IMR-90 (cell line): ENCODE measurements at regions not wholly inside any gene's neighbourhood (a gene's known extent, or its start where the extent isn't known, plus 50 kb on each side); places are given as distances from the start of the nearest gene placed in this dataset.

Experiments
- ATAC-seq: fragments of 200-7000 bp; cut with Tn5 transposase; 2 replicates; pipeline ENCODE4 v1.9.1; 2020; ENCODE audit warnings: low read depth, mild to moderate bottlenecking, moderate library complexity
- BruUV-seq: library from RNA; stranded (reverse); fragments of 400-500 nt; replicated peaks from 2 replicates; lab custom pipeline; 2021; lab: Mats Ljungman, UMichigan
- CTCF ChIA-PET: fragments of 300-600 bp; formaldehyde crosslinking; extraction: SDS; loops from one replicate; lab custom pipeline; 2021; ENCODE audit warnings: antibody characterized with exemption; lab: Yijun Ruan, JAX
- POLR2A ChIA-PET: fragments of 300-600 bp; sonication (Branson Sonifier 250); formaldehyde crosslinking; loops from one replicate; lab custom pipeline; 2022; ENCODE audit warnings: antibody characterized with exemption; ENCODE audit not compliant: unreplicated experiment; lab: Charles Lee
- DNase-seq: peaks from one replicate; pipeline ENCODE4 v3.0.0; 2013
- H2AFZ ChIP-seq: replicated peaks from 2 replicates; pipeline ENCODE3; 2013; ENCODE audit warnings: low read length, mild to moderate bottlenecking; ENCODE audit not compliant: poor library complexity
- H2AK5ac ChIP-seq: 2 replicates; pipeline ENCODE4 v1.6.1; 2013; ENCODE audit warnings: low read depth, low read length, inconsistent platforms
- H2AK9ac ChIP-seq: replicated peaks from 2 replicates; pipeline ENCODE3; 2013; ENCODE audit warnings: mild to moderate bottlenecking, low read depth, low read length, moderate library complexity; ENCODE audit not compliant: poor library complexity
- H2BK120ac ChIP-seq: 2 replicates; pipeline ENCODE4 v1.6.1; 2013; ENCODE audit warnings: low read depth, low read length, inconsistent platforms
- H2BK15ac ChIP-seq: 3 replicates; pipeline ENCODE4 v1.6.1; 2013; ENCODE audit warnings: low read depth, low read length, inconsistent platforms
- H2BK20ac ChIP-seq: 2 replicates; pipeline ENCODE4 v1.6.1; 2013; ENCODE audit warnings: low read depth, mild to moderate bottlenecking, inconsistent platforms, low read length, moderate library complexity
- H2BK5ac ChIP-seq: 2 replicates; pipeline ENCODE4 v1.6.1; 2013; ENCODE audit warnings: mild to moderate bottlenecking, low read depth, low read length, inconsistent platforms; ENCODE audit not compliant: poor library complexity, severe bottlenecking
- H3K14ac ChIP-seq: replicated peaks from 2 replicates; pipeline ENCODE4 v1.6.1; 2013; ENCODE audit warnings: low read depth, low read length, inconsistent platforms
- H3K18ac ChIP-seq: 2 replicates; pipeline ENCODE4 v1.6.1; 2013; ENCODE audit warnings: low read depth, low read length, control low read depth
- H3K23ac ChIP-seq: 2 replicates; pipeline ENCODE4 v1.6.1; 2013; ENCODE audit warnings: low read depth, low read length, inconsistent platforms
- H3K27ac ChIP-seq: 2 replicates; pipeline ENCODE4 v1.5.1; 2013; ENCODE audit warnings: mild to moderate bottlenecking, control low read depth, low read length; ENCODE audit not compliant: insufficient read depth
- H3K27me3 ChIP-seq: 2 replicates; pipeline ENCODE4 v1.6.1; 2013; ENCODE audit warnings: low read length; ENCODE audit not compliant: control insufficient read depth, insufficient read depth
- H3K36me3 ChIP-seq: 2 replicates; pipeline ENCODE4 v1.6.1; 2013; ENCODE audit warnings: low read length, mixed read lengths; ENCODE audit not compliant: control insufficient read depth, insufficient read depth
- H3K4ac ChIP-seq: 2 replicates; pipeline ENCODE4 v1.6.1; 2013; ENCODE audit warnings: low read depth, low read length, inconsistent platforms
- H3K4me1 ChIP-seq: 2 replicates; pipeline ENCODE4 v1.6.1; 2013; ENCODE audit warnings: low read length, mixed read lengths; ENCODE audit not compliant: control insufficient read depth, insufficient read depth
- H3K4me2 ChIP-seq: 2 replicates; pipeline ENCODE4 v1.6.1; 2013; ENCODE audit warnings: low read depth, mild to moderate bottlenecking, control low read depth, low read length, moderate library complexity
- H3K4me3 ChIP-seq: 2 replicates; pipeline ENCODE4 v1.5.1; 2013; ENCODE audit warnings: low read depth, mild to moderate bottlenecking, control low read depth, low read length, moderate library complexity; ENCODE audit not compliant: insufficient read depth
- H3K56ac ChIP-seq: 2 replicates; pipeline ENCODE4 v1.6.1; 2013; ENCODE audit warnings: low read length, inconsistent platforms; ENCODE audit not compliant: insufficient read depth; ENCODE audit errors: extremely low read depth
- H3K79me1 ChIP-seq, 2 experiments: 2 replicates each; pipeline ENCODE4 v1.6.1; 2013; ENCODE audit warnings: low read length in 2 of 2, inconsistent platforms in 1 of 2, low read depth in 1 of 2
- H3K9ac ChIP-seq: 2 replicates; pipeline ENCODE4 v1.6.1; 2013; ENCODE audit warnings: low read depth, low read length, control low read depth
- H3K9me1 ChIP-seq: 2 replicates; pipeline ENCODE4 v1.6.1; 2013; ENCODE audit warnings: low read length, inconsistent platforms; ENCODE audit not compliant: insufficient read depth
- H3K9me3 ChIP-seq: 2 replicates; pipeline ENCODE4 v1.6.1; 2013; ENCODE audit warnings: low read length; ENCODE audit not compliant: control insufficient read depth, insufficient read depth
- H4K20me1 ChIP-seq: 2 replicates; pipeline ENCODE4 v1.6.1; 2013; ENCODE audit warnings: low read length, inconsistent platforms; ENCODE audit not compliant: insufficient read depth
- H4K5ac ChIP-seq: 2 replicates; pipeline ENCODE4 v1.6.1; 2013; ENCODE audit warnings: mild to moderate bottlenecking, low read depth, low read length, control low read depth
- H4K8ac ChIP-seq, 2 experiments: 2 replicates each; pipeline ENCODE4 v1.6.1; 2013; ENCODE audit warnings: low read depth in 2 of 2, low read length in 2 of 2, control low read depth in 1 of 2, inconsistent platforms in 1 of 2
- H4K91ac ChIP-seq: 2 replicates; pipeline ENCODE4 v1.6.1; 2013; ENCODE audit warnings: low read depth, low read length, inconsistent platforms; ENCODE audit not compliant: insufficient read depth
- CHD1 ChIP-seq: IDR thresholded peaks from 2 replicates; pipeline ENCODE4 v1.6.1; 2012; ENCODE audit warnings: low read depth, low read length, improper control_type of control experiment
- MAFK ChIP-seq: IDR thresholded peaks from 2 replicates; pipeline ENCODE4 v1.6.1; 2012; ENCODE audit warnings: low read depth, low read length, improper control_type of control experiment
- MAZ ChIP-seq: IDR thresholded peaks from 2 replicates; pipeline ENCODE4 v1.6.1; 2012; ENCODE audit warnings: low read depth, mild to moderate bottlenecking, low read length, improper control_type of control experiment, moderate library complexity, borderline replicate concordance
- POLR2A ChIP-seq: IDR thresholded peaks from 2 replicates; pipeline ENCODE4 v1.6.1; 2012; ENCODE audit warnings: mild to moderate bottlenecking, low read depth, low read length
- SMC3 ChIP-seq: fragments of 150-350 bp; IDR thresholded peaks from 2 replicates; pipeline ENCODE4 v1.6.1; 2016; ENCODE audit warnings: low read depth, mild to moderate bottlenecking, antibody characterized with exemption, low read length, moderate library complexity
- WGBS, 2 experiments: methylation state at CpG; one replicate each; pipeline versions ENCODE4 v1.1.5 to v1.1.7; 2013; ENCODE audit warnings: missing lambda C conversion rate in 2 of 2; ENCODE audit not compliant: insufficient read length in 1 of 2; ENCODE audit errors: extremely low coverage in 2 of 2; 5-methylcytosine and 5-hydroxymethylcytosine counted together
- dilution Hi-C: fragments of 300-500 bp; cut with HindIII; formaldehyde crosslinking; loops from one replicate; pipeline ENCODE4 v1.14.3; 2018; ENCODE audit warnings: low sequenced_read_pairs; ENCODE audit not compliant: unreplicated experiment
- in situ Hi-C: fragments of 300-500 bp; cut with MboI; formaldehyde crosslinking; loops from 3 replicates; pipeline ENCODE4 v1.14.3; 2019; ENCODE audit warnings: low sequenced_read_pairs, inconsistent platforms, mixed read lengths
- intact Hi-C: fragments of 100-400 bp; cut with micrococcal nuclease; formaldehyde crosslinking; loops from 2 replicates; pipeline ENCODE4 v1.10.0; 2022

GRCh38 chr1:63022319-63022718 is 238.4 kb downstream of the ATG4C start:
- ChIA-PET POLR2A (no interaction called here), CTCF (no interaction called here)
- Histone ChIP-seq H2BK20ac (no peak overlapping the region), H3K9me3 (no peaks in the 10 kb centered on the region), H4K20me1 (no peaks in the 10 kb centered on the region), H3K56ac (no peak overlapping the region), H4K91ac (no peak overlapping the region), H3K18ac (no peak overlapping the region), H2BK15ac (no peak overlapping the region), H3K9ac (no peak overlapping the region), H2AFZ (no peak overlapping the region), H3K27me3 (no peaks in the 10 kb centered on the region), H3K4ac (no peak overlapping the region), H3K27ac (no peak overlapping the region), H3K36me3 (no peaks in the 10 kb centered on the region), H3K4me2 (no peak overlapping the region), H3K4me1 (no peaks in the 10 kb centered on the region), H2AK9ac (no peak overlapping the region), H2BK5ac (no peak overlapping the region), H2AK5ac (no peak overlapping the region), H3K4me3 (no peak overlapping the region), H4K8ac (no peak overlapping the region), H4K5ac (no peak overlapping the region), H3K9me1 (no peaks in the 10 kb centered on the region), H2BK120ac (no peak overlapping the region), H3K23ac (no peak overlapping the region), H3K14ac (no peak overlapping the region), H3K79me1 (no peaks in the 10 kb centered on the region)
- intact Hi-C loops: no loop called here
- TF ChIP-seq POLR2A (no peak), MAZ (no peak), SMC3 (no peak), CHD1 (no peak), MAFK (no peak)
- in situ Hi-C loops: no loop called here
- dilution Hi-C loops: no loop called here
- DNase-seq: no peak
- BruUV-seq: no TSS peak
- no CpG with 5 or more reads among the region's 2 CpGs for WGBS, 2 experiments
- ATAC-seq: no peak
